ENCODE measurements at regions not wholly inside any gene's neighbourhood (a gene's known extent, or its start where the extent isn't known, plus 50 kb on each side); places are given as distances from the start of the nearest gene placed in this dataset.

DNA sequence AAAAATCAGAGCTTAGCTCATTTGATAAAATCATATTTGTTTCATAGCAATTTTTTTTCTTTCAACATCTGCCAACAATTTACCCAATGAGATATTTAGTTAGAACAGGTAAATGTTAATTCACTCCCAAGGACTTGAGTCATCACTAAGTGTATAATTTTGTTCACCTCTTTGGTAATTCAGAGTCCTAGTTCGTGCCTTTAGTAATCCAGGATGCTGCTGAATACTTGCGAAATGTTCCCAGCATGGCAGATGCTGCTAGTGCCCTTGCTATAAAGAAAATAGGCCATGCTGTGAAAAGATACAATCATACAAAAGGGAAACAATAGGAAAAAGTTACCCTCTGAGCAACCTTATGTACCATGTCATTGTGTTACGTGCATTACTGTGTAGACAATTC lies 210.5 kb downstream of the CSNK1G3 start:
- Histone ChIP-seq H3K4me1 (no peaks in the 10 kb centered on the region), H3K9me3 (no peaks in the 10 kb centered on the region), H3K27ac (no peak overlapping the region), H3K27me3 (no peaks in the 10 kb centered on the region), H3K36me3 (ENCODE audit: low read depth, missing control alignments) (no peaks in the 10 kb centered on the region), H3K4me3 (no peak overlapping the region)
- DNase-seq: no peak
- intact Hi-C loops (cut with DNase I; ENCODE audit: low total_unique reads): no loop called here
- 93 to 98% methylated on average over 3 of the region's 3 CpGs for WGBS, 2 donors
- no peak for TF ChIP-seq POLR2A (IDR thresholded peaks at IDR 0.05)
- TF ChIP-seq, protein P1, sequence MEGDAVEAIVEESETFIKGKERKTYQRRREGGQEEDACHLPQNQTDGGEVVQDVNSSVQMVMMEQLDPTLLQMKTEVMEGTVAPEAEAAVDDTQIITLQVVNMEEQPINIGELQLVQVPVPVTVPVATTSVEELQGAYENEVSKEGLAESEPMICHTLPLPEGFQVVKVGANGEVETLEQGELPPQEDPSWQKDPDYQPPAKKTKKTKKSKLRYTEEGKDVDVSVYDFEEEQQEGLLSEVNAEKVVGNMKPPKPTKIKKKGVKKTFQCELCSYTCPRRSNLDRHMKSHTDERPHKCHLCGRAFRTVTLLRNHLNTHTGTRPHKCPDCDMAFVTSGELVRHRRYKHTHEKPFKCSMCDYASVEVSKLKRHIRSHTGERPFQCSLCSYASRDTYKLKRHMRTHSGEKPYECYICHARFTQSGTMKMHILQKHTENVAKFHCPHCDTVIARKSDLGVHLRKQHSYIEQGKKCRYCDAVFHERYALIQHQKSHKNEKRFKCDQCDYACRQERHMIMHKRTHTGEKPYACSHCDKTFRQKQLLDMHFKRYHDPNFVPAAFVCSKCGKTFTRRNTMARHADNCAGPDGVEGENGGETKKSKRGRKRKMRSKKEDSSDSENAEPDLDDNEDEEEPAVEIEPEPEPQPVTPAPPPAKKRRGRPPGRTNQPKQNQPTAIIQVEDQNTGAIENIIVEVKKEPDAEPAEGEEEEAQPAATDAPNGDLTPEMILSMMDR (IDR thresholded peaks at IDR 0.05): no peak

DNA sequence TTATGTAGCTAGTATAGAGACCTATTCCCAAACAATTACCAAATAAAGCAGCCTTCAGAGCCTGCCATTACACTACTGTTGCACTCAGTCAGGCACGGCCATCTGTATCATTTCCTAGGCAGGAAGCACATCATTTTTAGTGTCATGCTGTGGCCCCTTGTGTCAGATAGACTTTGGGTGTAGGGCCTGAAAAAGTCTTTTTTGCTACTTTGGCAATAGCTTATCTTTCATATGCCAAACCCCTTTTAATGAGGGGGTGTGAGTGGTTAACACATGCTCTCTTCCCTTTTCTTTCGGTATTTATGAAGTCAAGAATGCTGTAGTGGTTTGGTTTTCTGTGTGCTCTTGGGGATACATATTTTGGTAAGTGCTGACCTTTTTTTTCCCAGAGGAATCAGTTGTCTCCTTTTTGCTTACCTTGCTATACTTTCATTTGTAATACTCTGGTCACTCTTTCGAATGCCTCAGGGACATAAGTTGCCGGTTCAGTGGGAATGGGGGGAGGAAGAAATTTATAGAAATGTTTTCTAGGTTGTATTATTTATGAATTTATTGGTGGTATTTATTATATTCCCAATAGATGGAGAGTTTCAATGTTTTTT lies 209.8 kb downstream of the CSNK1G3 start:
- no peaks in the 10 kb centered on the region for H3K4me1 ChIP-seq
- no peak overlapping the region for H3K4me3 ChIP-seq
- DNase-seq: no peak
- intact Hi-C loops (cut with DNase I; ENCODE audit: low total_unique reads): no loop called here
- H3K27ac ChIP-seq: no peak overlapping the region
- H3K9me3 ChIP-seq: no peaks in the 10 kb centered on the region
- no peaks in the 10 kb centered on the region for H3K27me3 ChIP-seq
- no peak for TF ChIP-seq POLR2A (IDR thresholded peaks at IDR 0.05)
- TF ChIP-seq, protein P1 (IDR thresholded peaks at IDR 0.05): no peak
- H3K36me3 ChIP-seq (ENCODE audit: low read depth, missing control alignments): no peaks in the 10 kb centered on the region
- 82 to 83% methylated on average over 4 of the region's 4 CpGs for WGBS, 2 donors

- whole genome bisulfite sequencing, 2 donors: 92 to 97% methylated on average over 5 of the region's 5 CpGs
These were observed 209.0 kb downstream of the CSNK1G3 start for GRCh38 chr5:123720955-123721354.

GRCh38 chr5:123720339-123720738 lies 208.4 kb downstream of the CSNK1G3 start:
- DNase-seq: no peak
- no peak overlapping the region for H3K27ac ChIP-seq
- no peak overlapping the region for H3K4me3 ChIP-seq
- no peaks in the 10 kb centered on the region for H3K4me1 ChIP-seq
- no peaks in the 10 kb centered on the region for H3K27me3 ChIP-seq
- no peak for TF ChIP-seq POLR2A (IDR thresholded peaks at IDR 0.05)
- TF ChIP-seq, protein P1 (IDR thresholded peaks at IDR 0.05): no peak
- intact Hi-C loops (cut with DNase I; ENCODE audit: low total_unique reads): no loop called here
- no peaks in the 10 kb centered on the region for H3K36me3 ChIP-seq (ENCODE audit: low read depth, missing control alignments)
- no peaks in the 10 kb centered on the region for H3K9me3 ChIP-seq

More at GRCh38 chr5:123720955-123721354, 209.0 kb downstream of the CSNK1G3 start:
- H3K9me3 ChIP-seq: no peaks in the 10 kb centered on the region
- DNase-seq: no peak
- H3K27me3 ChIP-seq: no peaks in the 10 kb centered on the region
- H3K36me3 ChIP-seq (ENCODE audit: low read depth, missing control alignments): no peaks in the 10 kb centered on the region
- intact Hi-C loops (cut with DNase I; ENCODE audit: low total_unique reads): no loop called here
- no peak for TF ChIP-seq POLR2A (IDR thresholded peaks at IDR 0.05)
- TF ChIP-seq, protein P1 (IDR thresholded peaks at IDR 0.05): no peak
- no peak overlapping the region for H3K27ac ChIP-seq
- no peak overlapping the region for H3K4me3 ChIP-seq
- H3K4me1 ChIP-seq: no peaks in the 10 kb centered on the region

DNA sequence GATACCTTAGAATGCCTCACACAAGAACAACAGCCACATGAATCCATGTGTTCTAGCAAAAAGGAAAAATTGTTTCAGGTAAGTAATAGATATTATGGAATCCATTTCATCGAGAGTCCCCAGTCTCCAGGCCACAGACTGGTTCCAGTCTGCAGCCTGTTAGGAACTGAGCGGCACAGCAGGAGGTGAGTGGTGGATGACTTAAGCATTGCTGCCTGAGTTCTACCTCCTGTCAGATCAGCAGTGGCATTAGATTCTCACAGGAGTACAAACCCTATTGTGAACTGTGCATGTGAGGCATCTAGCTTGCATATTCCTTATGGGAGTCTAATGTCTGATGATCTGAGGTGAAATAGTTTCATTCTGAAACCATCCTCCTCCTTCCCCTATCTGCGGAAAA lies 207.0 kb downstream of the CSNK1G3 start:
- Histone ChIP-seq H3K4me1 (no peaks in the 10 kb centered on the region), H3K9me3 (no peaks in the 10 kb centered on the region), H3K4me3 (no peak overlapping the region), H3K36me3 (ENCODE audit: low read depth, missing control alignments) (no peaks in the 10 kb centered on the region), H3K27me3 (no peaks in the 10 kb centered on the region), H3K27ac (no peak overlapping the region)
- TF ChIP-seq, protein P1 (IDR thresholded peaks at IDR 0.05): no peak
- TF ChIP-seq POLR2A (IDR thresholded peaks at IDR 0.05): no peak
- WGBS, 2 donors: 95 to 96% methylated on average over 3 of the region's 3 CpGs
- DNase-seq: no peak
- intact Hi-C loops (cut with DNase I; ENCODE audit: low total_unique reads): no loop called here
